ENCODE measurements at regions not wholly inside any gene's neighbourhood (a gene's known extent, or its start where the extent isn't known, plus 50 kb on each side); places are given as distances from the start of the nearest gene placed in this dataset.

- no peak overlapping the region for H4K91ac ChIP-seq (ENCODE audit: insufficient read depth, low read depth, low read length)
- ATAC-seq (ENCODE audit: low read depth) (no peak), DNase-seq (no peak)
- no peak overlapping the region for H2AK9ac ChIP-seq (replicated peaks; ENCODE audit: low read depth, low read length, poor library complexity)
- H3K4me2 ChIP-seq (ENCODE audit: low read depth, low read length), result no peak overlapping the region
- no peak overlapping the region for H3K14ac ChIP-seq (replicated peaks; ENCODE audit: low read depth, low read length)
- no peaks in the 10 kb centered on the region for H3K36me3 ChIP-seq (ENCODE audit: control insufficient read depth, insufficient read depth, low read length)
- dilution Hi-C loops (cut with HindIII; ENCODE audit: low sequenced_read_pairs, unreplicated experiment), result no loop called here
- H4K20me1 ChIP-seq (ENCODE audit: insufficient read depth, low read length), result no peaks in the 10 kb centered on the region
- H3K27ac ChIP-seq (ENCODE audit: insufficient read depth, low read length), result no peak overlapping the region
- no peak overlapping the region for H3K23ac ChIP-seq (ENCODE audit: low read depth, low read length)
- no peak overlapping the region for H2BK5ac ChIP-seq (ENCODE audit: low read depth, low read length, poor library complexity, severe bottlenecking)
- no peaks in the 10 kb centered on the region; the same call in 1 of the 2 replicates for H3K27me3 ChIP-seq (ENCODE audit: control insufficient read depth, insufficient read depth, low read length)
- H3K4ac ChIP-seq (ENCODE audit: low read depth, low read length), result no peak overlapping the region
- no peak overlapping the region for H2AK5ac ChIP-seq (ENCODE audit: low read depth, low read length)
- no peaks in the 10 kb centered on the region for H3K9me3 ChIP-seq (ENCODE audit: control insufficient read depth, insufficient read depth, low read length)
- no peak overlapping the region for H3K18ac ChIP-seq (ENCODE audit: low read depth, low read length)
- peaks cover 5% of the 10 kb centered on the region; the same call in 1 of the 2 replicates for H3K9me1 ChIP-seq (ENCODE audit: insufficient read depth, low read length)
- H4K5ac ChIP-seq (ENCODE audit: low read depth, low read length), result no peak overlapping the region
- ChIA-PET POLR2A (ENCODE audit: unreplicated experiment) (no interaction called here), CTCF (no interaction called here)
- H4K8ac ChIP-seq (ENCODE audit: low read depth in 2 of 2, low read length in 2 of 2), result no peak overlapping the region
- H3K4me1 ChIP-seq (ENCODE audit: control insufficient read depth, insufficient read depth, low read length), result peaks cover 7% of the 10 kb centered on the region; the same call in 1 of the 2 replicates
- in situ Hi-C loops (cut with MboI; ENCODE audit: low sequenced_read_pairs), result no loop called here
- no peak overlapping the region for H2AFZ ChIP-seq (replicated peaks; ENCODE audit: low read length, poor library complexity)
- H3K9ac ChIP-seq (ENCODE audit: low read depth, low read length), result no peak overlapping the region
- H2BK20ac ChIP-seq (ENCODE audit: low read depth, low read length), result no peak overlapping the region
- no peak overlapping the region for H2BK120ac ChIP-seq (ENCODE audit: low read depth, low read length)
- intact Hi-C loops (cut with micrococcal nuclease), result no loop called here
- TF ChIP-seq POLR2A (IDR thresholded peaks at IDR 0.05; ENCODE audit: low read depth, low read length) (no peak), NFE2L2 (IDR thresholded peaks at IDR 0.05; ENCODE audit: low read depth, low read length) (no peak)
- BruUV-seq (replicated peaks), result no TSS peak
- no peaks in the 10 kb centered on the region for H3K79me1 ChIP-seq (ENCODE audit: low read depth in 1 of 2, low read length in 2 of 2)
- WGBS, 2 experiments (ENCODE audit: extremely low coverage in 2 of 2, insufficient read length in 1 of 2), result no CpG with 5 or more reads among the region's 4 CpGs
- H3K56ac ChIP-seq (ENCODE audit: extremely low read depth, insufficient read depth, low read length), result no peak overlapping the region
- no peak overlapping the region for H3K4me3 ChIP-seq (ENCODE audit: insufficient read depth, low read depth, low read length)
- H2BK15ac ChIP-seq (ENCODE audit: low read depth, low read length), result no peak overlapping the region
Observed at GRCh38 chr21:38905328-38905727, 99.6 kb downstream of the ETS2 start.
